SK-N-MC (cell line): ENCODE measurements at regions not wholly inside any gene's neighbourhood (a gene's known extent, or its start where the extent isn't known, plus 50 kb on each side); places are given as distances from the start of the nearest gene placed in this dataset.

Experiments
- DNase-seq: peaks from one replicate; pipeline ENCODE4 v3.0.0-alpha.2; 2011; ENCODE audit warnings: low read depth, low spot score
- H3K27ac ChIP-seq: fragments of 200-600 bp; sonication (generic); 2 replicates; pipeline ENCODE4 v1.5.1; 2016; ENCODE audit warnings: mixed run types
- H3K36me3 ChIP-seq: fragments of 200-600 bp; sonication (generic); 2 replicates; pipeline ENCODE4 v1.6.1; 2017; ENCODE audit warnings: antibody characterized with exemption, low read length, mixed read lengths; ENCODE audit not compliant: insufficient read depth
- H3K4me3 ChIP-seq: fragments of 200-600 bp; sonication (generic); 2 replicates; pipeline ENCODE4 v1.5.1; 2016
- H3K9ac ChIP-seq: fragments of 200-600 bp; sonication (generic); 2 replicates; pipeline ENCODE4 v1.8.0; 2017; ENCODE audit warnings: mixed run types, mixed read lengths; ENCODE audit not compliant: insufficient read length
- H3K9me3 ChIP-seq: fragments of 200-600 bp; sonication (generic); 2 replicates; pipeline ENCODE4 v1.6.1; 2017; ENCODE audit warnings: low read depth, mild to moderate bottlenecking, antibody characterized with exemption, low read length, moderate library complexity, mixed read lengths
- EZH2 ChIP-seq: fragments of 200-600 bp; sonication (generic); IDR thresholded peaks from one replicate; pipeline ENCODE4 v1.6.1; 2017; ENCODE audit warnings: antibody characterized with exemption
- FOXP2 ChIP-seq: optimal IDR thresholded peaks from 2 replicates; pipeline ENCODE3; 2011; ENCODE audit warnings: mild to moderate bottlenecking, moderate library complexity; ENCODE audit not compliant: insufficient read depth; ENCODE audit errors: extremely low read length, control extremely low read depth
- POLR2AphosphoS5 ChIP-seq: IDR thresholded peaks from 2 replicates; pipeline ENCODE4 v1.6.1; 2012; ENCODE audit warnings: mild to moderate bottlenecking, low read depth, low read length, borderline replicate concordance

DNA sequence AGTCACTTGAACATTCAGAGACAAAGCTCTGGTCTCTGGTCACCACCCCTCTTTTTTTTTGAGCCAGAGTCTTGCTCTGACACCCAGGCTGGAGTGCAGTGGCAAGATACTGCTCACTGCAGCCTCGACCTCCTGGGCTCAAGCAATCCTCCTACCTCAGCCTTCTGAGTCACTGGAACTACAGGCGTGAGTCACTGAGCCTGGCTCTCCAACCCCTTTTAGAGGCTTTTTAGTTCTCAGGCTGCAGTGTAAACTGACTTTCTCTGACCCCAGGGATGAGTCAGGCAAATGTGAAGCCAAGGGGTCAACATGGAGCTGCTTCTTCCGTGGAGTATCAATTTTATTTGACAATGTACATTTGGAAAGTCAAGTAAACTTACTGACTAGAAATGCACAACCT lies 229.2 kb downstream of the PTTG2 start:
- H3K9ac ChIP-seq: no peak overlapping the region
- no peak overlapping the region for H3K27ac ChIP-seq
- no peaks in the 10 kb centered on the region for H3K36me3 ChIP-seq
- no peak for DNase-seq
- H3K4me3 ChIP-seq: no peak overlapping the region
- H3K9me3 ChIP-seq: no peaks in the 10 kb centered on the region
- no peak for TF ChIP-seq EZH2
- no peak for TF ChIP-seq POLR2AphosphoS5
- no peak for TF ChIP-seq FOXP2

DNA sequence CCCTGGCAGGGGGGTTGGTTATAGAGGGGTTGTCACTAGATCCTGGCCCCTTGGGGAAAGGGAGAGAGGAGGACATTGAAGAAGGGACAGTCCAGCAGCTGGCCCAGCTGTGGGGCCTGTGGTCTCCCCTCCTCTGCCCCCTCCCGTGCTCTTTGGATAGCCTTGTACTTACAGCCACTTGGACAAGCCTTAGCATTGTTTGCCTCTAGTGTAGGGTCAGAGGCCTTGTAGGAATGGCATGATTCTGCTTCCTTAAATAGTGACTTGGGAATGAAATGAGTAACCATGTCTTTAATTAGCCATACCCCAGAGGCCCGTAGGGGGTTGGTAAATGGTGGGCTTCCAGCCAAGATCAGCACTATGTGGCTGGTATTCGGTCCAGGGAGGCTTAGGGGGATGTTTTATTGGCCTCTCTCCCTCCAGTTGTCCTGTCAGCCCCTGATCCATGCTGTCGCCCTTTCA lies 230.6 kb downstream of the PTTG2 start:
- TF ChIP-seq EZH2 (no peak), POLR2AphosphoS5 (no peak), FOXP2 (no peak)
- no peak overlapping the region for H3K27ac ChIP-seq

GRCh38 chr4:38192516-38192915 lies 232.3 kb downstream of the PTTG2 start:
- H3K36me3 ChIP-seq: no peaks in the 10 kb centered on the region
- TF ChIP-seq FOXP2 (no peak), EZH2 (no peak), POLR2AphosphoS5 (no peak)
- H3K9ac ChIP-seq: no peak overlapping the region
- H3K9me3 ChIP-seq: no peaks in the 10 kb centered on the region
- no peak for DNase-seq
- no peak overlapping the region for H3K4me3 ChIP-seq
- no peak overlapping the region for H3K27ac ChIP-seq

More for the DNA sequence above, 230.6 kb downstream of the PTTG2 start:
- Histone ChIP-seq H3K36me3 (no peaks in the 10 kb centered on the region), H3K9me3 (no peaks in the 10 kb centered on the region), H3K4me3 (no peak overlapping the region), H3K9ac (no peak overlapping the region)
- DNase-seq: no peak

DNA sequence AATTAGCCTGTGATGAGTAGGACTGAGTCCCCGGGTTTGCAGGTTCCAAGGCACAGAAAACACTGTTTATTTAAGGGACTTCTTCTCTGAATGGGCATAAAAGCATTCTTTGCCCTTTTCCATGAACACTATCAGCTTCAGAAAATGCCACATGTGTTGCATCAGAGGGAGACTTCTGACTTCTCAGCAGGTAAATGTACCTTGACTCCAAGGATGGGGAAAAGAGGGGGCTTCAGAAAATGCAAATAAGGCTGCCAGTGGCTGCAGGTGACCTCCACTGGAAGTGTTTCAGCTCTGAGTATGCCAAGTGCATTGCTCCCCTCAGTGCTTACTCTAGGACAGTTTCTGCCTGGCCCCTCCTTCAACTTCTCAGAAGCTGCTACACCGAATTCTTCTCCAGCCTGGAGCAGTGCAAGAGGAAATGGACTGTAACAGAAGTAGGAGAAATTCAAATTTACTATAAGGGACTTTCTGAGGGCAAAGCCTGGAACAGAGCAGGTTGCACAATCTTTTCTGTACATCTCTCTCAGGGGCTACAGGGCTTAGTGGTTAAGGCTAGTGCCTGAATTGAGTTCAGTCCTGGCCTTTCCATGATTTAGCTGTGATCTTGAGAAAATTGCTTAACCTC lies 233.2 kb downstream of the PTTG2 start:
- Histone ChIP-seq H3K9ac (no peak overlapping the region), H3K9me3 (no peaks in the 10 kb centered on the region), H3K36me3 (no peaks in the 10 kb centered on the region), H3K27ac (no peak overlapping the region), H3K4me3 (no peak overlapping the region)
- DNase-seq: no peak
- TF ChIP-seq POLR2AphosphoS5 (no peak), EZH2 (no peak), FOXP2 (no peak)

DNA sequence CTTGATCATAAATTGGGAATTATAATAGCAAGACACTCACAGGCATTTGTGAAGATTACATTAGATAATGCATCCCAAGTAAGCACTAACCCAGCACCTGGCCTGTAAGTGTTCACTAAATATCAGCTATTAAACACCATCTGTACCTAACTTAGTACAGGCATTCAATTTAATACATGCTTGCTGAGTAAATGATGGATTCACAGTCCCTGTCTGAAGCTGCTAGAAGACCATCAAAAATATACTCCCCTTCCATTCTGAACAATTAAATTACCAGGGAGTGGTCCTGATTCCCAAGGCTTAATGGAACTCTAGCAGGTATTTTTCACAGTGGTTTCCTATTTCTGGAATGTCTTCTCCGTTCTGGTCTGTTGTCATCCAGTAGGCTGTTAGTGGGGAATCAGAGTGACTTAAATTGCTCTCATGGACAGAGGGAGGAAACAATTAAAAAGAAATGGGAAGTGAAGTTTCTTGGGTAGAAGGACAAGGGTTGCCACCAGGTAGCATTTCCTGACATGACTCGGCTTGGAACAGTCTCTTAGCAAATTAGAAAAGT lies 233.9 kb downstream of the PTTG2 start:
- H3K36me3 ChIP-seq: no peaks in the 10 kb centered on the region
- no peak overlapping the region for H3K27ac ChIP-seq
- H3K4me3 ChIP-seq: no peak overlapping the region
- TF ChIP-seq EZH2 (no peak), POLR2AphosphoS5 (no peak), FOXP2 (no peak)
- no peak overlapping the region for H3K9ac ChIP-seq
- H3K9me3 ChIP-seq: no peaks in the 10 kb centered on the region
- no peak for DNase-seq

- no peaks in the 10 kb centered on the region for H3K36me3 ChIP-seq
Observed at GRCh38 chr4:38195486-38195885, 235.3 kb downstream of the PTTG2 start.

DNA sequence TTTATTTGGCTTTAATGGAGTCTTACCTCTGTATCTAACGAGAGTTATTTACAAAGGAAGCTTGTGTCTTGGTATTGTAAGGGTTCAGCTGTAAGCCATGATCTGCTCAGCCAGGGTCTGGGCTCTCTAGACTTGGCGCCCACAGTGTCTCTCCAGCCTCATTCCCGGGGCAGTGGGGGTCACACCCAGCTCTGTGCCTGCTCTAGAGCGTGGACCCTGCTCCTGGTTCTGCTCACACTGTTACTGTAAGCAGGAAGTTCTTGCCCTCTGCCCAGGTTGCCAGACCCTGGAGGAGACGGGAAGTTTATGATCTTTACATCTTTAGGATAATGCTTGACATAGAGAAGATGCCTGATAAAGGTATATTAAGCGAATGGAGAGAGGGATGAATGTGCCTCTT lies 235.7 kb downstream of the PTTG2 start:
- Histone ChIP-seq H3K4me3 (no peak overlapping the region), H3K36me3 (no peaks in the 10 kb centered on the region), H3K9me3 (no peaks in the 10 kb centered on the region), H3K9ac (no peak overlapping the region), H3K27ac (no peak overlapping the region)
- no peak for DNase-seq
- TF ChIP-seq POLR2AphosphoS5 (no peak), FOXP2 (no peak), EZH2 (no peak)

More at GRCh38 chr4:38195486-38195885, 235.3 kb downstream of the PTTG2 start:
- H3K9me3 ChIP-seq: no peaks in the 10 kb centered on the region
- no peak overlapping the region for H3K9ac ChIP-seq
- no peak overlapping the region for H3K4me3 ChIP-seq
- H3K27ac ChIP-seq: no peak overlapping the region
- no peak for DNase-seq
- no peak for TF ChIP-seq FOXP2
- no peak for TF ChIP-seq EZH2

DNA sequence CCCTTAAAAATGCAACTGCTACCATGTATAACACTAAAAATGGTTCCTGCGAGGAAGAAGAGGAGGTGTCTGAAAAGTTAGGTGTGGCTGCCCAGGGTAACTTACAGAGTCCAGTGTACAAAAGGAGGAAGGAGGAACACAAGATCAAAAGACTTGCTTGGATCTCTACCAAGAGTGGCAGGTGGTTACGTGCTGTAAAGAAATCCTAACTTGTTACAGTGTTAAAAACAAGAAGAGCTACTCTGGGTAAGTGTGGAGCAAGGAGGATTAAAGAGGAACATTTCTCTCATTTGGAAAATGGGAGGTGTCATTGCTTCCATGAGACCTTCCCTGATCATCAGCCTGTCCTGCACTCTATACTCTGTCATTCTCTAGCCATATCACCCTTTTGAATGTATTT lies 242.0 kb downstream of the PTTG2 start:
- Histone ChIP-seq H3K9me3 (no peaks in the 10 kb centered on the region), H3K27ac (no peak overlapping the region), H3K36me3 (no peaks in the 10 kb centered on the region), H3K9ac (no peak overlapping the region), H3K4me3 (no peak overlapping the region)
- TF ChIP-seq POLR2AphosphoS5 (no peak), FOXP2 (no peak)
- DNase-seq: no peak

- H3K36me3 ChIP-seq: no peaks in the 10 kb centered on the region
- TF ChIP-seq POLR2AphosphoS5 (no peak), EZH2 (no peak)
- no peak overlapping the region for H3K4me3 ChIP-seq
- DNase-seq: no peak
- no peak overlapping the region for H3K27ac ChIP-seq
- no peaks in the 10 kb centered on the region for H3K9me3 ChIP-seq
- H3K9ac ChIP-seq: no peak overlapping the region
Observed at GRCh38 chr4:38203609-38204008, 243.4 kb downstream of the PTTG2 start.
